Stimulated activated CD4-positive, alpha-beta T cell treated with anti-CD3 and anti-CD28 coated beads, Interleukin-1b, Interleukin-23, amount 100 ng/mL, for 48 hours (primary cell): ENCODE measurements at regions not wholly inside any gene's neighbourhood (a gene's known extent, or its start where the extent isn't known, plus 50 kb on each side); places are given as distances from the start of the nearest gene placed in this dataset.

Source experiments
- DNase-seq: peaks from one replicate; pipeline ENCODE4 v3.0.0-alpha.2; 2020

DNA sequence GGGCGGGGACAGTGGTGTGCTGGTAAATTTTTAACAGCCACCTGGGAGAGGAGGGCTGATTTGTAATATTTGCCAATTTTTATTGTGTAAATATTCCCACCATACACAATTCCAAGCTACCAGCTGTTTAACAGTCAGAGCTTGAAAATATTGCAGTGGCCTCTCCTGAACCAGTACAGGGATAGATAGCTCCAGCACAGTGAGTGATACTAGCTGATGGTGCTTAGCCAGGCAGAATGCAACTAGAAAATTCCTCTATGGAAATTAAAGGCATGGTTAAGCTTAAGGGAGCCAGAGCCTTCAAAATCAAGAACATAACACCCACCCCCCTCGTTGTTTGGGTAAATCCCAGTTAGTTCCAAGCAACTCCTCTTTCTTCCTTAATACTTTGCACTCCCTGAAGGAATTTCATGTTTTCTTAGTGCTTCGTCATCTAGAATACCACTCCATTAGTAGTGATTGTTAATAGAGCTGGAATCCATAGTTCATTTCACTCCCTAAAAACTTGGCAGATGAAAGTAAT lies 96.6 kb downstream of the CYB561 start:
- DNase-seq: no peak

DNA sequence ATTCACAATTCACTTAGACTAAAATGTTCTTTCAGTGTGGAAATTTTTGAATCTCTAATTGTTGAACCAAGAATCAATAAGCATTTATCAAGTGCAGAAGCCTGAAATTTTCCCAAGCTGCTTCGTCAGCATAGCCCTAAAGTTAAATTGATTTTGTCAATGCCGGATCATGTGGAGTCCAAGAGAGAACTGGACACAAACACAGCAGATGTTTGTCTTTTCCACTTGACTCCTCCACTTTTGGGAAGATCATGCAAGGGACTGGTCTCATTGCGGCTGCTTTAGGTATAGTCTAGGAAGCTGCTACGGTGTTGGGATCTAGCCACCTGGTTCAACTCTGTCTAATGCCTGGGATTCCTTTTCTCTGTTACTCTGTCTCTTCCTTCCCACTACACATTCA lies 95.7 kb downstream of the CYB561 start:
- DNase-seq: no peak

- no peak for DNase-seq
Measured at GRCh38 chr17:63354256-63354655, 91.8 kb downstream of the CYB561 start.

DNA sequence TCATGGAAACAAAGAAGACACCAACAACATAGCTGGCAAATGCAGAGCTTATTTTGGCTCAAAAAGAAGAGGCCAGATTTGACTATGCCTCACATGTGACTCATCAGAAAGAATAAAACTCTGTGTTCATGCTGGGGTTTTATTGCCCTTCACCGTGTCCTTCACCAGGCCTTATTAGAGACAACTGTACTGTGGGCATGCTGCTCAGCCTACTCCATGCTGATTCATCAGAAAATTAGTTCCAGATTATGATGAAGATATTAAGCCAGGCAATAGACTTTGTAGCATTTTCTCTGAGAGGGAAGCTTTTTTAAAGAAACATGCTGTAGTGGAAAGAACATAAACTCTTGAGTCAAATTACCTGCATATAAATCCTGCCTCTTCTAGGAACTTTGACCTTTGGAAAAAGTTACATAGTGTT lies 89.8 kb downstream of the CYB561 start:
- DNase-seq: no peak

DNA sequence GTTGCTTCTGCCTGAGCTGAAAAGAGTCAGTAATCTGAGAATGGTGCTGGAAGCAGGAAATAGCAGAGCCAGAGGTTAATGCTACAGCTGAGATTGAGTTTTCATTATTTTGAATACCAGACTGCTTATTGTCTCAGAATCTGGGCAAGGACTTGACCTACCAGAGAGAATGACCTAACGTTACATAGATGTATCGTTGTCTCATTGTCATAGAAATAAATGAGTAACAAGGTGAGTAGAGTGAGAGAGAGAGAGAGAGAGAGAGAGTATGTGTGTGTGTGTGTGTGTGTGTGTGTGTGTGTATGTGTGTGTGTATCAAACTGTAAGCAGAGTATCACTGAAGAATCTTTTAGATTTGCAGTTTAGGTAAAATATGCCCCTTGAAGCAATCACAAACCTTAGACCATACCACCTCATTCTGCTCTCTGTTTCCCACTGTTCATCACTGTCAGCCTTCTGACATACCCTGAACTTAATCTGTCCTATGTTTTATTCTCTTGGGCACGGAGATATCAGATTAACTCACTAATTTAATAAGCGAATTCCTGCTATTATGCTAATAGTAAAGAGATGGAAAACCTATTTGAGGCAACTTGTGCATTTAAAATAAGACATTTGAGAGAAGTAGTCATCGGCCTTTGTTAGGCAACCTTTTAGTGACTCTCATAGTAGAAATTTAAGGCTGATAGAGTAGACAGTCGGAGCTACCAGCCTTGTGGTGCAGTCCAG lies 87.8 kb downstream of the CYB561 start:
- no peak for DNase-seq

DNA sequence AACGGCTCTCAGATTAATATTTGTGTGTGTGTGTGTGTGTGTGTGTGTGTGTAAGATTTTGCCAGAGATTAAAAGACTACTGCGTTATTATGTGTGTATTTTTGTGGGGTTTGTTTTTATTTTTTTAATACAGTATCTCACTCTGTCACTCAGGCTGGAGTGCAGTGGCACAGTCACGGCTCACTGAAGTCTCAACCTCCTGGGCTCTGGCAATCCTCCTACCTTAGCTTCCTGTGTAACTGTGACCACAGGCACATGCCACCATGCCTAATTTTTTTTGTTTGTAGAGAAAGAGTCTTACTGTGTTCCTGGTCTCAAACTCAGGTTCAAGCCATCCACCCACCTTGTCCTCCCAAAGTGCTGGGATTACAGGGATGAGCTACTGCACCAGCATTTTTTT lies 87.2 kb downstream of the CYB561 start:
- DNase-seq: no peak

- no peak for DNase-seq
Measured at GRCh38 chr17:63361182-63361581, 84.9 kb downstream of the CYB561 start.

- no peak for DNase-seq
Measured at GRCh38 chr17:63362115-63362514, 84.0 kb downstream of the CYB561 start.

GRCh38 chr17:63364387-63364786 lies 81.7 kb downstream of the CYB561 start:
- no peak for DNase-seq

DNA sequence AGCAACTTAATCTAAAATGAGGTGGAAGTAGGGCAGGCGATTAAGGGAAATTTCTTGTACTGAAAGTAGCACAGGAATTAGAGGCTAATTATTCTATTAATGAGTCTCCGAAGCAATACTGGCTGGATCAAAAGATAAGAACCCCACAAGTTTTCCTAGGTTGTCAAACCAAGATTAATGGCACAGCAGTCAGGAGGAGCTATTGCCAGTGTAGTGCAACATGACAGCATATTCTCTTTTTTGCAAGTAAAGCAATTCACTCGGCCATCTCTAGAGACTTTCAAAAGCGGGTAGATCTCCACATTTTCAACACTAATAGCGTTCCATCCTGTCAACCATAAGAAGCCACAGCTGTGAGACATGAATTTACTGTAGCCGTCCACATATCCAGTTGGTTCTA lies 81.2 kb downstream of the CYB561 start:
- DNase-seq: no peak

DNA sequence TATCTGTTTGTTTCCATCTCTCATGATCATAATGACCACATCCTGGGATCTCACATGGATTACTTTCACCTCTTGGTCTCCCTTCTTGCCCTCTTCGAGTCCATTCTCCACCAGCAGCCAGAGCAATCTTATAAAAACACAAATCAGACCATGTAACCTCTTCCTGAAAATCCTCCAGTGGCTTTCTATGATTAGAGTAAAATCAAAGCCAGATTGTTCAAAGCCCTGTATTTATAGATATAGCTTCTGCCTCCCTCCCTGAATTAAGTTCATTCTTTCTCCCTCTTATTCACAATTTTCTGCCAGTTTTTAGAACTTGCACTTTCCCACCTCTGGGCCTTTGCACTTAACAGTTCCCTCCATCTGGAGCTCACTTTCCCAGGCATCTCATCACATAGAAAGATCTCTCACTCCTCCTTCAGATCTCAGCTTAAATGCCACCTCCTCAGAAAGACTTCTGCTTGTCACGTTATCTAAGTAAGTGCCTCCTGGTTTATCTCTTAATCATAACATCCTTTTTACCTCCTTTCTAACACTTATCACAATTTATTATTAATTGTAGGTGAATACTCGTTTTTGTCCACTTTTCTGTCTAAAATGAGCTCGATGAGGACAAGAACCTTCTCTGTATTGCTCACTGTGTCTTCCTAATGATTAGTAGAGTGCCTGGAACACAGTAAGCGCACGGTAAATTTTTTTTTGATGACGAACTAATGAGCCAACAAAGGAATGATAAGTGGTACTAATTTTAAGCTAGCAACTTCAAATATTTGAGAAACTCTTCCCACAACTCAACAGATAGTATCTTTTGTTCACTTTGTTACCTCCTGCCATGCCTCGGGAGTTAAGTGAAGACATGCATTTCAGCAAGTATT lies 80.5 kb downstream of the CYB561 start:
- DNase-seq: no peak

GRCh38 chr17:63366241-63366566 lies 79.9 kb downstream of the CYB561 start:
- DNase-seq: no peak

- DNase-seq: no peak
Measured at GRCh38 chr17:63369233-63369632, 76.9 kb downstream of the CYB561 start.

DNA sequence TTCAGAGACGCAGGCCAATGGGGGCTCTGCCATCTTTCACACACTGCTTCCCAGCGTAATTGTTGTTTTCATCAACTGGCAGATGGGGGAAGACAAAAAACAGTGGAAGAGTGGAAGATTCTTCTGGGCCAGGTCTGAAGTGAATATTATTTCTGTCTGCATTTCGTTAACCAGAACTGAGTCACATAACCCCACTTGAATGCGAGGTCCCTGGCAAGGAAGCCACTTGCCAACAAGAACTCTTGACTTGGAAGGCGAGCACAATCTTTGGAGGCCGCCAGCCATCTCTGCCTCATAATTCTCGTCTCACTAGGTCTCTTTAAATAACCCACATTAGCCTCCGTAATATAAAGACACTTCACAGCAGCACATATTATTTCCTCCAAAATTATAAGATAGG lies 75.4 kb downstream of the CYB561 start:
- no peak for DNase-seq

- no peak for DNase-seq
Measured at GRCh38 chr17:63376949-63377348, 69.2 kb downstream of the CYB561 start.

DNA sequence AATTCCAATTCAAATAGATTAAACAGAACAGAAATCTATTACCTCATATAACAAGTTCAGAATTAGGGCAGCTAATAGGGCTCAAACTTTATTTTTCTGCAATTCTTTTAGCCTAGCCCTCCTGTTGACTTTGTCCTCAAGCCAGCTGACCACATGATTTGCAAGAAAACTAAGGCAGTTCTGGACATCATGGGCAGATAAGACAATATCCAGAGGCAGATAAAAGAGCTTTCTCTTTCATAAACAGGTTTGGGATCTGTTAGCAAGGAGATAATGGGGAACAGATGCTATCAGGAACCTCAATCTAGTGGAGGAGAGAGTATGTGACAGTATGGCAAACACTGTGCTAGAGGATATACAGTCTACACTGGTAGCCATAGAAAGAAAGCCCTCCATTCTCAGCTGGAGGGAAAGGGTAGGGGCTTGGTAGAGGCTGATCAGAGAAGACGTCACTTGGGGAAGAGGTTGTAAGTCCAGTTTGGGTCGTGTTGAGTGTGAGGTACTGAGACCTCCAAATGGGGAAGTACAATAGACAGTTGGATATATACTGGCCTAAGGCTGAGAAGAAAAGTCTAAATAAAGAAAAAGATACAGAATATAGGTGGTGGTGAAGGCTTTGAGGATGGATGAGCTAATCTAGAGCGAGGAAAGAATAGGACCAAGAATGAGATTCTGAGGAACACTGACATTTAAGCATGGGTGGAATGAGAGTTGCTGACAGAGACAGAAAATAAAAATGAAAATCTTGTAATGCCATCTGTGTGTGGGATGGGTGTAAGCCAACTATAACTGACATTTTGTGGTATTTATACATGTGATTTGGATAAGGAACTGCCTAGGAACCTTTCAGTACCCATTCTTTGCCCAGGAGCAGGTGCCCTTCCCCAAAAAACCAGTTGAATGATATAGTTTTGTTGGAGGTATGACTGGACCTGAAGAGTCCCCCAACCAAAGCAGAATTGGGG lies 67.4 kb downstream of the CYB561 start:
- no peak for DNase-seq

- DNase-seq: no peak
Measured at GRCh38 chr17:63379636-63380035, 66.5 kb downstream of the CYB561 start.

GRCh38 chr17:63381101-63381729 lies 64.9 kb downstream of the CYB561 start:
- no peak for DNase-seq

GRCh38 chr17:63382136-63382535 lies 64.0 kb downstream of the CYB561 start:
- no peak for DNase-seq
